ENCODE measurements at regions not wholly inside any gene's neighbourhood (a gene's known extent, or its start where the extent isn't known, plus 50 kb on each side); places are given as distances from the start of the nearest gene placed in this dataset.

GRCh38 chr7:88495881-88496725, 189.4 kb upstream of the STEAP4 start:
- no peak for FAIRE-seq

GRCh38 chr7:88492153-88492552, 185.5 kb upstream of the STEAP4 start:
- FAIRE-seq, result no peak

GRCh38 chr7:88490874-88491273, 184.2 kb upstream of the STEAP4 start:
- no peak for FAIRE-seq

- no peak for FAIRE-seq
Measured at GRCh38 chr7:88490161-88490560, 183.5 kb upstream of the STEAP4 start.

GRCh38 chr7:88485821-88486220, 179.1 kb upstream of the STEAP4 start:
- FAIRE-seq, result no peak

GRCh38 chr7:88484551-88484950, 177.9 kb upstream of the STEAP4 start:
- no peak for FAIRE-seq

GRCh38 chr7:88480896-88481295, 174.2 kb upstream of the STEAP4 start:
- FAIRE-seq, result no peak

- no peak for FAIRE-seq
Measured at GRCh38 chr7:88480271-88480670, 173.6 kb upstream of the STEAP4 start.

- no peak for FAIRE-seq
Measured at GRCh38 chr7:88477976-88478375, 171.3 kb upstream of the STEAP4 start.

- no peak for FAIRE-seq
Measured at GRCh38 chr7:88465600-88465999, 158.9 kb upstream of the STEAP4 start.

- no peak for FAIRE-seq
Measured at GRCh38 chr7:88462799-88463198, 156.1 kb upstream of the STEAP4 start.

- FAIRE-seq, result no peak
Measured at GRCh38 chr7:88460650-88461049, 154.0 kb upstream of the STEAP4 start.

- FAIRE-seq, result no peak
Measured at GRCh38 chr7:88458946-88459345, 152.3 kb upstream of the STEAP4 start.

GRCh38 chr7:88458279-88458678, 151.6 kb upstream of the STEAP4 start:
- no peak for FAIRE-seq

- no peak for FAIRE-seq
Measured at GRCh38 chr7:88457320-88457719, 150.6 kb upstream of the STEAP4 start.

- no peak for FAIRE-seq
Measured at GRCh38 chr7:88456490-88456889, 149.8 kb upstream of the STEAP4 start.

GRCh38 chr7:88455696-88456095, 149.0 kb upstream of the STEAP4 start:
- no peak for FAIRE-seq

- no peak for FAIRE-seq
Measured at GRCh38 chr7:88452646-88453045, 146.0 kb upstream of the STEAP4 start.

GRCh38 chr7:88450874-88451273, 144.2 kb upstream of the STEAP4 start:
- FAIRE-seq, result no peak

- FAIRE-seq, result no peak
Measured at GRCh38 chr7:88449410-88449809, 142.7 kb upstream of the STEAP4 start.

GRCh38 chr7:88442413-88442812, 135.7 kb upstream of the STEAP4 start:
- FAIRE-seq, result no peak

GRCh38 chr7:88437132-88437531, 130.4 kb upstream of the STEAP4 start:
- no peak for FAIRE-seq

GRCh38 chr7:88432301-88432700, 125.6 kb upstream of the STEAP4 start:
- FAIRE-seq, result no peak

- FAIRE-seq, result no peak
Measured at GRCh38 chr7:88431882-88432281, 125.2 kb upstream of the STEAP4 start.

- FAIRE-seq, result no peak
Measured at GRCh38 chr7:88429382-88429781, 122.7 kb upstream of the STEAP4 start.

Measured in A204.1 (cell line).